HG02852 (cell line): ENCODE measurements at regions not wholly inside any gene's neighbourhood (a gene's known extent, or its start where the extent isn't known, plus 50 kb on each side); places are given as distances from the start of the nearest gene placed in this dataset.

Experiments used
- ATAC-seq: cut with Tn5 transposase; IDR thresholded peaks from one replicate; pipeline ENCODE4 v1.9.1; 2021; ENCODE audit warnings: mild to moderate bottlenecking, moderate library complexity; ENCODE audit not compliant: unreplicated experiment

- ATAC-seq: no peak
These were observed 681.7 kb upstream of the PTBP2 start for GRCh38 chr1:96039910-96040309.

GRCh38 chr1:96041470-96041869 is 680.1 kb upstream of the PTBP2 start:
- no peak for ATAC-seq

DNA sequence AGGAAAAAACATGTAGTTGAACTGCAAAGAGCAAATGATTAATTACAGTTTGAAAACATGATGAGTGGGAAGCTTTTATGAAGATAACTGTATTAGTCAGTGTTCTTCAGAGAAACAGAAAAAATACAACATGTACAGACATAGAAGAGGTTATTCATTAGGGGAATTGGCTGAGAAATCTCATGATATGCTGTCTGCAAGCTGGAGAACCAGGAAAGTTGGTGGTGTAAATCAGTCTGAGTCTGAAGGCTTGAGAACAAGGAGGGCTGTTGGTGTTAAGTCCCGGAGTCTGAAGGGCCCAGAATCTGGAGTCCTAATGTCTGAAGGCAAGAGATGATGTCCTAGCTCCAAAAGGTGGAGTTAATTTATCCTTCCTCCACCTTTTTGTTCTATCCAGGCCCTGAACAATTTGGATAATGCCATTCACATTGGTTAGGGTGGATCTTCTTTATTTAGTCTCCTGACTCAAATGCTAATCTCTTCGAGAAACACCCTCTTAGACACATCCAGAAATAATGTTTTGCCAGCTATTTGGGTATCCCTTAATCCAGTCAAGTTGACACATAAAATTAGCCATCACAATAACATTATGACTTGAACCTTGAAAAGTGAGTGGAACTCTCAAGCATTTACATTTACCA is 672.9 kb upstream of the PTBP2 start:
- ATAC-seq: no peak

- no peak for ATAC-seq
These were observed 671.7 kb upstream of the PTBP2 start for GRCh38 chr1:96049759-96050409.

DNA sequence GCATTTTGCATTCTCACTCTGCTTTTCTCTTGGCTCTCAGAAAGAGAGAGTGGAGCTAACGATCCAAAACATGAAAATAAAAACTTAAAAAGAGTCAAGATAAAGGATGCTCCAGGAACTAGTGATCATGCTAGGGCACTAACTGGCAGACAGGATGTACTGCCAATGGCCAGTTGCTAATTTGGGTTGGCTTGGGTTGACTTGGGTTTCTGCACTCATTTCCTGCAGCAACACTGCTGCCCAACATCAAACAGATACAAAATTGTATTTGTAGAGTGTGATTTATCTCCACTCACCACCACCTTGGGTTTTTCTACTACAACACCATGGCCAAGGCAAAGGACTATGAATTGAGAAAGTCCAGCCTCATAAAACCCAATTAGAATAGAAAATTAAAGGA is 662.3 kb upstream of the PTBP2 start:
- no peak for ATAC-seq

DNA sequence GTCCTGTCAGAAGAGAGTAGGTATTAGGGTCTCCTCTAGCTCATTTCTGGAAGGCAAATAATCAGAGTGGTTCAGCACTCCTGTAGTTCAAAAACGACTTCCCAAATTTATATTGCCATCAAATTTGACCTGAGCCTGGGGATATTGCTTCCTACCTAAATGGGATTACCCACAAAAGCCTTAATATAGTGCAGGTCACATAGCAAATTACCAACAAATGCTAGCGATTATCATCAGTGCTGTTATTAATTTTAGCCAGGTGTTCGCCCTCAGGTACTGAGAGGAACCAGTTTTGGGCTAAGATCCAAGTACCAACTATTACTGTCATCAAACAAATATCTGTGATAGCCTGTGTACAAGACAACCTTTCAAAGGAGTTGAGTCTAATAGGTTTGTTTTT is 661.8 kb upstream of the PTBP2 start:
- no peak for ATAC-seq

GRCh38 chr1:96060621-96061020 is 661.0 kb upstream of the PTBP2 start:
- no peak for ATAC-seq

DNA sequence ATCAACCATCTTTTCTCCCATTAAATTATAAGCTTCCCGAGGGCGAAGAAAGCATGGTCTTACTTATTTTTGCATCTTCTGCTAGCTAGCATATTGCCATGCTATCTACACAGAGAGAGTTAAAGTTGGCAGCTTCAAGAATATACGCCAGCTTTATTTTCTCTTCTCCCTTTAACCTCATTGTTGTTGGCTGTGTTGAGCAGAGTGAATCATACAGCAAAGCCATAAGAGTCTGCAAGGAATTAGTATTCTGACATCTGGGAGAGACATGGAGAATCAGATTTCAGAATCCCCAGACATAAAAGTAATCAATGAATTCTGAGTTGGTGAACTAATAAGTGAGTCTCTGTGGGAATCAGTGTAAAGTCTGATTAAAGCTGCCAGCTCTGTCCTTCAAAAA is 649.6 kb upstream of the PTBP2 start:
- ATAC-seq: no peak

GRCh38 chr1:96073100-96073499 is 648.5 kb upstream of the PTBP2 start:
- no peak for ATAC-seq

DNA sequence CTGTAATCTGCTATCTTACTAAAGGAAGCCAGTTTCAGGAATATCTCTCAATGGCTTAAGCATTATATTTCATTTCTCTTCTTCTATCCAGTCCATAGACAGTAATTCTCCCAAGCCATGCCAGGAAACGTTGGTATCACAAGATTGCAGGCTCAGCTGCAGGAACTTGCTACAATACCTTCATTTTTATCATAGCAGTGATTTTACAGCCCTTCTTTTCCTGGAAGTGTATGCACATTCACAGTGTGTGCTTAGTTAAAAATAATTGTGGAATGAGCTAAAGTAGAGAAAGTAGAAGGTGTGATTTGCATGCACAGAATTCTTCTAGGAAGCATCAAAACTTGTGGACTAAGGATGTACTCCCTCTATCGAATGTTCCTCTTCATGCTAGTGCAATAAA is 647.2 kb upstream of the PTBP2 start:
- ATAC-seq: no peak

GRCh38 chr1:96074876-96075577 is 646.6 kb upstream of the PTBP2 start:
- no peak for ATAC-seq

DNA sequence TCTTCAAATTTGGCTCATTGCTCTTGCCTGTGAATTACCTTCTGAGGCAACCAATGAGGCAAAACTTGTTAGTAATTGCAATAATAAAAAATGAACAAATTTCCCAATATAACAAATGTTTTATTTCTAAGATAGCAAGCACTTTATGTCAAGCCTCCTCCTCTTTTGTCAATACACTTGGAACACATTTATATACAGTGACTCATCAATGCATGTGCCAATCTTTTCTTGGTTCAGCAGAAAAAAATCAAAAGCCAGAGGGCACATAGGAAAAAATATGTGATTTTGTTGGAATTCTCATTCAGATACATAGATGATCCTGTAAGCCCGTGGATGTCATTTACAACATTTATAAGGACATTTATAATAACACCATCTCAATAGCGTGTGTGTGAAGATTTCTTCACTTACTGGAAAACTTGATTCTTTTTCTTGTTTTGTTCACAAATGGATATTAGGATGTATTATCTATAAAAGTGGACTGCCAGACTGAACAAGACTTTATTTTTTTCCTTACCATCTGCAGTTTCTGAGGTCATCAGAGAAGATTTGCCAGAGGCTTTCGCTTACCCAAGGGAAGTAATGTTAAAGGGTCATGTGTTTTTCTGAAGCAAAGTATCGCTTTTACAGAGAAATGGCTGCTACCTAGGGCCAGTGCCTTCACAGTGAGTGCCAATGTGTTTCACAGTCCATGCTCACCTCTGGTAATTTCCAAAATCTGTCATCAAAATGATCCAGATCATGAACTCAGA is 645.7 kb upstream of the PTBP2 start:
- ATAC-seq: no peak

- no peak for ATAC-seq
These were observed 645.0 kb upstream of the PTBP2 start for GRCh38 chr1:96076589-96076988.

- ATAC-seq: no peak
These were observed 642.0 kb upstream of the PTBP2 start for GRCh38 chr1:96079581-96079980.

- ATAC-seq: no peak
These were observed 640.7 kb upstream of the PTBP2 start for GRCh38 chr1:96080925-96081324.

GRCh38 chr1:96087719-96088118 is 633.9 kb upstream of the PTBP2 start:
- ATAC-seq: no peak

GRCh38 chr1:96090134-96090533 is 631.5 kb upstream of the PTBP2 start:
- ATAC-seq: no peak

DNA sequence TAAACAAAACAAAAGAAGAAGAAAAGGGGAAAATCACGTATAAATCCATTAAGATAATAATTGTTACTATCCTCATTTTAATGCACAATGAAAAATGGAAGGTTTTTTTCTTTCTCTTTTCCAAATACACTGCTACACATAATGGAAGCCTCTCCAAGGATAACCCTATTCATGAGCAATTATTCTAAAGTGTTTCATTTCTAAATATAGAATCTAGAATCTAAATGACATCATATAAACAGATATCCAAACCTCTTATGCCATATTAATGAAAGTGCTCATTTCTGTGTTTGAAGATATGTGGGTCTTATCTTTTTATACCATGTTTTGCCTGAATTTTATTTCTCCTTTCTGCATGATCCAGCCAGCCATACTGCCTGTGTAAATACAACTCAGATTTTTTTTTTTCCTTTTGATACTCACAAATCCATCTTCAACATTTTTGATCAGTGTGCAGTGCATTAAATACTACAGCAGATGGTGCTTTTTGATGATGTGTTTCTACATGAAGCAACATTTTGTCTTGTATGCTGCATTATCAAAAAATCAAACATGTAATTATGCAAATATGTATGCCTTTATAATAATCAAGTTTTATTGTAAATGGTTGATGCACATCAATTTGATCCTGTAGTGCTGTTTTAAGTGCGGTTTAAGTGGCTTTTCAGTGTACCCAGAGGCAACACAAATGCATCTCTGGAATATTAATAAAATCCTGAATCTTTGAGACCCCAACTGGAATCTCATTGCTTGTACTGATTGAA is 625.6 kb upstream of the PTBP2 start:
- ATAC-seq: no peak

DNA sequence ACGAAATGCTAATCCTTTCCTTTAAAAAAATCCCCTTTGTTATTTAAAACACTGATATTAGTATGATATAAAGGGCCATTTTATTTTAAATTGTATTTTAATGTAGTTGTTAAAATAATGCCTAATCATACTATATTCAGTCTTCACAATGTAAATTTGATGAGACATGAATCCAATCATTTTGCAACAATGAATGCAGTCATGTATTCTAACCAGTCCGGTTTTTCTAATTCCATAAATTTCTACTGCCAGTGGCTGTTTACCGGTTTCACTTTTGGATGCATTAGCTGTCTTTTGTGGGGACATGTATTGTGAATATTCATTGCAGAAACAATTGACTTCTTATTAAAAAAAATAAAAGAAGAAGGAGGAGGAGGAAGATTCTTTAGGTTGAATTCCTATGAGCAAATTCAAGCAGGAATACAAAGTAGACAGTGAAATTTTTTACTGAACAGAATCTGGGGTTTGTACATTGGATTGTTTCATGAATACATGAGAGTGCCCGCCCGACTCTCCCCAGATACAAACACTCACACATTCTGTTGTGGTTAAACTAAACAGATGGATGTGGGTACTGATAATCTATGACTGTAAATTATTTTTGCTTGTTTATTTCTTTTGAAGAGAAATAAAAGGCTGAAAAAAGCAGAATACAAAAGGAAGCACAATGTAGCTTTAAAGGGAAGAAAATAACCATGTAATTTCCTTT is 624.8 kb upstream of the PTBP2 start:
- no peak for ATAC-seq

- no peak for ATAC-seq
These were observed 617.1 kb upstream of the PTBP2 start for GRCh38 chr1:96104506-96104905.
